Gastrocnemius medialis (tissue), 4 donors: ENCODE measurements at regions not wholly inside any gene's neighbourhood (a gene's known extent, or its start where the extent isn't known, plus 50 kb on each side); places are given as distances from the start of the nearest gene placed in this dataset.

Source experiments
- POLR2A ChIP-seq, 2 donors: fragments of 450-650 bp; IDR thresholded peaks; one replicate each; pipeline ENCODE4 v1.6.1; 2017; ENCODE audit warnings: antibody characterized with exemption in 2 of 2, mild to moderate bottlenecking in 2 of 2, moderate library complexity in 2 of 2
- TF ChIP-seq, protein P1 (sequence below), 5 experiments: fragments of 450-650 bp in 3 of 5; fragments of 200-600 bp in 2 of 5; sonication (generic) in 2 of 5; IDR thresholded peaks in 4 of 5; conservative IDR thresholded peaks in 1 of 5; 1 replicate in 4 of 5; 2 replicates in 1 of 5; pipeline ENCODE4 v1.5.1; 2016 to 2019; ENCODE audit warnings: antibody characterized with exemption in 5 of 5, mild to moderate bottlenecking in 3 of 5, moderate library complexity in 3 of 5

DNA sequence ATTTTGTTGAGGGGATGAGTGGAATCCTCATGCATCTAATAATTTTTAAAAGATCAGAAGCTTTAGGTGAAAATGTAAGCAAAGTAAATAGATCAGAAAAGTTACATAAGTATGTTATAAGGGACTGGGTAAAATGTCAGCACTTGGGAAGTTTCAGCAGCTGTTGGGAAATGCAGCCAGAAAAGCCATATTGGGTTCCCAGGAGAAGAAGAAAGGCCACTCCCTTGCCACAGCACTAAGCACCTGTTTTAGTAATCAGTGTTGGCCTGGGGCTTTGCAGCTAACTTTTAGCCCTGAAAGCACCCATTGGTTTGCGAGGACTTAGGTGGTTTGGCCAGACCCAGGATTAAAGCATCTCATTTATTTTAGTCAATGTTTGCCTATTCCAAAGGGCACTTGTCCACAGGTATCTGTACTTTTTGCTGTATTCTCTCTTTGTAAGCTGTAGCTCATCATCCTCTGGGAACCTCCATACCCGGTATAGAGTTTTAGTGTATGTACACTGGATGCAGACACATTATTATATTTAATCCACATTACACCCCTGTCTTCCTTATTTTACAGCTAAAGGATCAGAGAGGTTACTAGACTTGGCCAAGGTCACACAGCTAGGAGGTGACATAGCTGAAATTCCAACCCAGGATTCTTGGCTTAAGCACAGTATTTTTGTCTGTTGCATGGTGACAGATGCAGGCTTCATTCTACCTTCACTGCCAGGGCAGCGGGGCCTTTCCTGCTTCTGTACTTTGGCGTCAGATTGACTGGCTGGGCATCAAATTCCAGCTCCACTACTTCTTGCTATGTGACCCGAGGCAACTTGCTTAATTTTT is 127.7 kb upstream of the SESN3 start:
- TF ChIP-seq, protein P1, sequence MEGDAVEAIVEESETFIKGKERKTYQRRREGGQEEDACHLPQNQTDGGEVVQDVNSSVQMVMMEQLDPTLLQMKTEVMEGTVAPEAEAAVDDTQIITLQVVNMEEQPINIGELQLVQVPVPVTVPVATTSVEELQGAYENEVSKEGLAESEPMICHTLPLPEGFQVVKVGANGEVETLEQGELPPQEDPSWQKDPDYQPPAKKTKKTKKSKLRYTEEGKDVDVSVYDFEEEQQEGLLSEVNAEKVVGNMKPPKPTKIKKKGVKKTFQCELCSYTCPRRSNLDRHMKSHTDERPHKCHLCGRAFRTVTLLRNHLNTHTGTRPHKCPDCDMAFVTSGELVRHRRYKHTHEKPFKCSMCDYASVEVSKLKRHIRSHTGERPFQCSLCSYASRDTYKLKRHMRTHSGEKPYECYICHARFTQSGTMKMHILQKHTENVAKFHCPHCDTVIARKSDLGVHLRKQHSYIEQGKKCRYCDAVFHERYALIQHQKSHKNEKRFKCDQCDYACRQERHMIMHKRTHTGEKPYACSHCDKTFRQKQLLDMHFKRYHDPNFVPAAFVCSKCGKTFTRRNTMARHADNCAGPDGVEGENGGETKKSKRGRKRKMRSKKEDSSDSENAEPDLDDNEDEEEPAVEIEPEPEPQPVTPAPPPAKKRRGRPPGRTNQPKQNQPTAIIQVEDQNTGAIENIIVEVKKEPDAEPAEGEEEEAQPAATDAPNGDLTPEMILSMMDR (IDR thresholded peaks at IDR 0.05 in 4 of 5, conservative IDR thresholded peaks at IDR 0.05 in 1 of 5) = no peak
- no peak for TF ChIP-seq POLR2A (IDR thresholded peaks at IDR 0.05)
